ENCODE measurements at regions not wholly inside any gene's neighbourhood (a gene's known extent, or its start where the extent isn't known, plus 50 kb on each side); places are given as distances from the start of the nearest gene placed in this dataset.

DNA sequence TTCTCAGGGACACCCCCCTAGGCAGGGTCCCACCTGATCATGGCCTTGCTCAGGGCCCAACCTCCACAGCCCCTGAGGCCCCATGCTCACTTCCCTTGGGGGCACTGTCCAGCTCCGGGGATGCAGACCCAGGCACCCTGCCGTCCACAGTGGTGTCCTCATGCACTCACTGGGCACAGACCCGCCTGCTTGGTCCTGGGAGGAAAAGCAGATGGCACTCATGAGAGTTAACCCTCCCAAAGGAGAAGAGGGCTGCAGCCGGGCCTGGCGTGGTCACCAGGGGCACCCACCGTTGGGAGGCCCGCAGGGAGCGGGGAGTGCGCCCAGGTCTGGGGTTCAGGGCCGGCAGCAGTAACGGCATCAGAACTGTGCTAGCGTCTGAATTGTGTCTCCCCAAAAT is 1270.9 kb downstream of the BRD1 start:
- BruUV-seq (replicated peaks) = no TSS peak
- FAIRE-seq = no peak
- ChIA-PET POLR2A (no interaction called here), CTCF (ENCODE audit: low intra/inter-chr PET ratio, low total read pairs) (no interaction called here)
- Histone ChIP-seq H3K27me3 (ENCODE audit: control insufficient read depth in 1 of 2, insufficient read depth in 2 of 2, low read length in 2 of 2) (peaks cover 18 to 74% of the 10 kb centered on the region in 2 experiments), H3K4me1 (ENCODE audit: insufficient read depth, low read length) (peaks cover 3% of the 10 kb centered on the region; the same call in 1 of the 2 replicates), H3K36me3 (replicated peaks in 1 of 2; ENCODE audit: control insufficient read depth in 1 of 2, insufficient read depth in 2 of 2, low read length in 2 of 2) (no peaks in the 10 kb centered on the region), H3K27ac (ENCODE audit: extremely low read length, insufficient read depth, low read length) (no peak overlapping the region), H2AFZ (ENCODE audit: low read length) (no peak overlapping the region), H3K4me2 (ENCODE audit: low read depth, low read length) (no peak overlapping the region), H3K79me2 (ENCODE audit: insufficient read depth, low read length) (no peaks in the 10 kb centered on the region), H3K9ac (ENCODE audit: insufficient read depth, low read depth, low read length) (no peak overlapping the region), H3K4me3 (replicated peaks in 1 of 3; ENCODE audit: insufficient read depth in 1 of 3, low read depth in 2 of 3, low read length in 3 of 3) (no peak overlapping the region), H3K9me3 (ENCODE audit: low read length) (no peaks in the 10 kb centered on the region), H4K20me1 (ENCODE audit: insufficient read depth, low read length) (peaks cover 6% of the 10 kb centered on the region; the same call in 1 of the 2 replicates)
- in situ Hi-C loops (cut with HindIII; ENCODE audit: extremely low pct_ligation_motif_present, low pct_unique_long_range_greater_than_20kb) = loop anchor here (25.0 kb wide), 1 partner anchor 756 kb away; no protein-coding TSS in a partner anchor
- ATAC-seq = no peak
- WGBS (ENCODE audit: low lambda C conversion rate) = 0% methylated on average over 3 of the region's 12 CpGs
- DNase-seq (ENCODE audit: low spot score) = no peak
- TF ChIP-seq ZNF737 (CRISPR knock-in tag; IDR thresholded peaks at IDR 0.05; ENCODE audit: borderline replicate concordance) (no peak), CEBPG (CRISPR knock-in tag; IDR thresholded peaks at IDR 0.05) (no peak), TCF7 (IDR thresholded peaks at IDR 0.05; ENCODE audit: low read depth) (no peak), FOXO1 (CRISPR knock-in tag; IDR thresholded peaks at IDR 0.05) (no peak), TARDBP (CRISPR knock-in tag; IDR thresholded peaks at IDR 0.05) (no peak)
- TF ChIP-seq, protein P1, sequence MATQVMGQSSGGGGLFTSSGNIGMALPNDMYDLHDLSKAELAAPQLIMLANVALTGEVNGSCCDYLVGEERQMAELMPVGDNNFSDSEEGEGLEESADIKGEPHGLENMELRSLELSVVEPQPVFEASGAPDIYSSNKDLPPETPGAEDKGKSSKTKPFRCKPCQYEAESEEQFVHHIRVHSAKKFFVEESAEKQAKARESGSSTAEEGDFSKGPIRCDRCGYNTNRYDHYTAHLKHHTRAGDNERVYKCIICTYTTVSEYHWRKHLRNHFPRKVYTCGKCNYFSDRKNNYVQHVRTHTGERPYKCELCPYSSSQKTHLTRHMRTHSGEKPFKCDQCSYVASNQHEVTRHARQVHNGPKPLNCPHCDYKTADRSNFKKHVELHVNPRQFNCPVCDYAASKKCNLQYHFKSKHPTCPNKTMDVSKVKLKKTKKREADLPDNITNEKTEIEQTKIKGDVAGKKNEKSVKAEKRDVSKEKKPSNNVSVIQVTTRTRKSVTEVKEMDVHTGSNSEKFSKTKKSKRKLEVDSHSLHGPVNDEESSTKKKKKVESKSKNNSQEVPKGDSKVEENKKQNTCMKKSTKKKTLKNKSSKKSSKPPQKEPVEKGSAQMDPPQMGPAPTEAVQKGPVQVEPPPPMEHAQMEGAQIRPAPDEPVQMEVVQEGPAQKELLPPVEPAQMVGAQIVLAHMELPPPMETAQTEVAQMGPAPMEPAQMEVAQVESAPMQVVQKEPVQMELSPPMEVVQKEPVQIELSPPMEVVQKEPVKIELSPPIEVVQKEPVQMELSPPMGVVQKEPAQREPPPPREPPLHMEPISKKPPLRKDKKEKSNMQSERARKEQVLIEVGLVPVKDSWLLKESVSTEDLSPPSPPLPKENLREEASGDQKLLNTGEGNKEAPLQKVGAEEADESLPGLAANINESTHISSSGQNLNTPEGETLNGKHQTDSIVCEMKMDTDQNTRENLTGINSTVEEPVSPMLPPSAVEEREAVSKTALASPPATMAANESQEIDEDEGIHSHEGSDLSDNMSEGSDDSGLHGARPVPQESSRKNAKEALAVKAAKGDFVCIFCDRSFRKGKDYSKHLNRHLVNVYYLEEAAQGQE (IDR thresholded peaks at IDR 0.05; ENCODE audit: borderline replicate concordance in 1 of 2, low read depth in 1 of 2, low read length in 2 of 2) = no peak
- TF ChIP-seq, protein P2, sequence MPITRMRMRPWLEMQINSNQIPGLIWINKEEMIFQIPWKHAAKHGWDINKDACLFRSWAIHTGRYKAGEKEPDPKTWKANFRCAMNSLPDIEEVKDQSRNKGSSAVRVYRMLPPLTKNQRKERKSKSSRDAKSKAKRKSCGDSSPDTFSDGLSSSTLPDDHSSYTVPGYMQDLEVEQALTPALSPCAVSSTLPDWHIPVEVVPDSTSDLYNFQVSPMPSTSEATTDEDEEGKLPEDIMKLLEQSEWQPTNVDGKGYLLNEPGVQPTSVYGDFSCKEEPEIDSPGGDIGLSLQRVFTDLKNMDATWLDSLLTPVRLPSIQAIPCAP (CRISPR knock-in tag; IDR thresholded peaks at IDR 0.05; ENCODE audit: low read depth) = no peak
- intact Hi-C loops (cut with micrococcal nuclease; ENCODE audit: unreplicated experiment) = no loop called here

All from HepG2 (cell line).